GM19025 (cell line): ENCODE measurements at regions not wholly inside any gene's neighbourhood (a gene's known extent, or its start where the extent isn't known, plus 50 kb on each side); places are given as distances from the start of the nearest gene placed in this dataset.
"Not testable (repeated sequence)": the region's sequence is repeated elsewhere in the genome, so short reads cannot be mapped to it uniquely, and the experiment has no call there.

ENCODE experiments used
- ATAC-seq: cut with Tn5 transposase; IDR thresholded peaks from one replicate; pipeline ENCODE4 v1.9.1; 2021; ENCODE audit warnings: mild to moderate bottlenecking, low read depth, moderate library complexity; ENCODE audit not compliant: unreplicated experiment

- ATAC-seq, result not testable (repeated sequence)
Observed at GRCh38 chr3:144023543-144023942, 51.9 kb downstream of the DIPK2A start.

GRCh38 chr3:144028798-144029411 lies 57.3 kb downstream of the DIPK2A start:
- peak; percentile 80 for ATAC-seq

- ATAC-seq, result no peak
Observed at GRCh38 chr3:144029769-144030168, 58.1 kb downstream of the DIPK2A start.

- ATAC-seq, result no peak
Observed at GRCh38 chr3:144031938-144032337, 60.3 kb downstream of the DIPK2A start.

- ATAC-seq, result peak; percentile 70
Observed at GRCh38 chr3:144032531-144033239, 61.1 kb downstream of the DIPK2A start.

GRCh38 chr3:144033240-144033589 lies 61.6 kb downstream of the DIPK2A start:
- ATAC-seq, result no peak

GRCh38 chr3:144033863-144034262 lies 62.2 kb downstream of the DIPK2A start:
- no peak for ATAC-seq

GRCh38 chr3:144034715-144035290 lies 63.2 kb downstream of the DIPK2A start:
- no peak for ATAC-seq

- ATAC-seq, result no peak
Observed at GRCh38 chr3:144036498-144036897, 64.9 kb downstream of the DIPK2A start.

- ATAC-seq, result no peak
Observed at GRCh38 chr3:144039661-144040060, 68.0 kb downstream of the DIPK2A start.

- ATAC-seq, result no peak
Observed at GRCh38 chr3:144041960-144042556, 70.4 kb downstream of the DIPK2A start.

- no peak for ATAC-seq
Observed at GRCh38 chr3:144045766-144046165, 74.1 kb downstream of the DIPK2A start.

GRCh38 chr3:144049374-144049773 lies 77.8 kb downstream of the DIPK2A start:
- no peak for ATAC-seq

- ATAC-seq, result no peak
Observed at GRCh38 chr3:144051211-144051610, 79.6 kb downstream of the DIPK2A start.

GRCh38 chr3:144052275-144052674 lies 80.7 kb downstream of the DIPK2A start:
- ATAC-seq, result no peak

- ATAC-seq, result no peak
Observed at GRCh38 chr3:144053121-144053520, 81.5 kb downstream of the DIPK2A start.

GRCh38 chr3:144054766-144055165 lies 83.1 kb downstream of the DIPK2A start:
- no peak for ATAC-seq

- ATAC-seq, result no peak
Observed at GRCh38 chr3:144055604-144056003, 84.0 kb downstream of the DIPK2A start.

GRCh38 chr3:144058713-144059112 lies 87.1 kb downstream of the DIPK2A start:
- ATAC-seq, result peak; percentile 69

- no peak for ATAC-seq
Observed at GRCh38 chr3:144059481-144059880, 87.9 kb downstream of the DIPK2A start.

GRCh38 chr3:144060881-144061280 lies 89.3 kb downstream of the DIPK2A start:
- no peak for ATAC-seq

- no peak for ATAC-seq
Observed at GRCh38 chr3:144063306-144063705, 91.7 kb downstream of the DIPK2A start.
